ENCODE measurements at regions not wholly inside any gene's neighbourhood (a gene's known extent, or its start where the extent isn't known, plus 50 kb on each side); places are given as distances from the start of the nearest gene placed in this dataset.

DNA sequence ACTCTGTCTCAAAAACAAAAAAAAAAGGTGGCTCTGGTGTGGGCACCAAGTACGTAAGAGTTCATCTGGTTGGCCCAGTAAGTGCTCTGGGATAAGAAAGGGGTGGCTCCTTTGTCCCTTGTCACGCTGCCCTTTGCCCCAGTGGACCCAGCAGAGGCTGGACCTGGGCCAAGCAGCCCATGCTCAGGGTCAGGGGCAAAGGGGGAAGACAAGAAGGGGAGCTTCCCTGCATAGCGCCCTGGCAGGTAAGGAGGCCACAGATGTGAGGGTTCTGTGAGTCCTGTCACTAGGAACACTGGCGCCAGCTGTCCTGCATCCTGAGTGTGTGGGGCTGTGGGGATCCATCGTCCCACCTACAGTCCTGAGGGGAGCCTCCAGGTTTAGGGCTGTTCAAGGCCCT is 65.3 kb downstream of the GADD45G start:
- TF ChIP-seq, protein P1, sequence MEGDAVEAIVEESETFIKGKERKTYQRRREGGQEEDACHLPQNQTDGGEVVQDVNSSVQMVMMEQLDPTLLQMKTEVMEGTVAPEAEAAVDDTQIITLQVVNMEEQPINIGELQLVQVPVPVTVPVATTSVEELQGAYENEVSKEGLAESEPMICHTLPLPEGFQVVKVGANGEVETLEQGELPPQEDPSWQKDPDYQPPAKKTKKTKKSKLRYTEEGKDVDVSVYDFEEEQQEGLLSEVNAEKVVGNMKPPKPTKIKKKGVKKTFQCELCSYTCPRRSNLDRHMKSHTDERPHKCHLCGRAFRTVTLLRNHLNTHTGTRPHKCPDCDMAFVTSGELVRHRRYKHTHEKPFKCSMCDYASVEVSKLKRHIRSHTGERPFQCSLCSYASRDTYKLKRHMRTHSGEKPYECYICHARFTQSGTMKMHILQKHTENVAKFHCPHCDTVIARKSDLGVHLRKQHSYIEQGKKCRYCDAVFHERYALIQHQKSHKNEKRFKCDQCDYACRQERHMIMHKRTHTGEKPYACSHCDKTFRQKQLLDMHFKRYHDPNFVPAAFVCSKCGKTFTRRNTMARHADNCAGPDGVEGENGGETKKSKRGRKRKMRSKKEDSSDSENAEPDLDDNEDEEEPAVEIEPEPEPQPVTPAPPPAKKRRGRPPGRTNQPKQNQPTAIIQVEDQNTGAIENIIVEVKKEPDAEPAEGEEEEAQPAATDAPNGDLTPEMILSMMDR (IDR thresholded peaks at IDR 0.05), result no peak
- TF ChIP-seq EP300 (IDR thresholded peaks at IDR 0.05), result no peak

Measured in upper lobe of left lung (tissue), 4 donors.